Eye (tissue), 1 donor: ENCODE measurements at regions not wholly inside any gene's neighbourhood (a gene's known extent, or its start where the extent isn't known, plus 50 kb on each side); places are given as distances from the start of the nearest gene placed in this dataset.
"Not testable (repeated sequence)": the region's sequence is repeated elsewhere in the genome, so short reads cannot be mapped to it uniquely, and the experiment has no call there.

ENCODE experiments used
- DNase-seq: peaks from one replicate; pipeline ENCODE4 v3.0.0-alpha.2; 2015

GRCh38 chr1:79974659-79975058, 968.1 kb upstream of the ADGRL4 start:
- no peak for DNase-seq

DNA sequence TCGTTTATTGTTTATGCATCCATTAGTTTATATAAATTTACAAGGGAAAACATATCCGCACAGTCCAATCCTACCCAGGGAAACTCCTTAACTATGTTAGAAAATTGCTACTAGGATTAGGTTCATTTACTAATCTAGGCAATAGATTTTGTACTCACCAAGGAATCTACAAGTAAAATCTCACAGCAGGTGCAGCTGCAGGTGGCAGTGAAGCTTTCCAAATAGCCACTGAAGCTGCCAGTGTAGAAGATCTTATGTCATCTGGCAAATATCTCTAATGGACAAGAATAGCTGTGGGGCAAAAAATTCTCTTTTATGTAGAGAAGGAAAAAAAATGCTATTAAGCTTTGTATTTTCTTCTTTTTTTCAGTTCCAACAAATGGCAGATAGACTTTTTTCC, 963.4 kb upstream of the ADGRL4 start:
- no peak for DNase-seq

- DNase-seq = no peak
Measured at GRCh38 chr1:79966438-79966837, 959.9 kb upstream of the ADGRL4 start.

DNA sequence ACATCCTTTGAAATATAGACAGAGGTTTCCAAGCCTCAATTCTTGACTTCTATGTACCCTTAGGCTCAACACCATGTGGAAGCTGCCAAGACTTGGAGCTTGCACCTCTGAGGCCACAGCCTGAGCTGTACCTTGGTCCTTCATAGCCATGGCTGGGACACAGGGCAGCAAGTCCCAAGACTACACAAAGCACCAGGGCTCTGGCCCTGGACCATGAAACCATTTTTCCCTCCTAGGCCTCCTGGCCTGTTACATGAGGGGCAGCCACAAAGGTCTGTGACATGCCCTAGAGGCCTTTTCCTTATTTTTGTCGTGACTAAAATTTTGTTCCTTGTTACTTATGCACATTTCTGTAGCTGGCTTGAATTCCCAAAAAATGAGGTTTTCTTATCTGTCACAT, 953.1 kb upstream of the ADGRL4 start:
- DNase-seq = no peak

- DNase-seq = no peak
Measured at GRCh38 chr1:79955966-79956365, 949.4 kb upstream of the ADGRL4 start.

DNA sequence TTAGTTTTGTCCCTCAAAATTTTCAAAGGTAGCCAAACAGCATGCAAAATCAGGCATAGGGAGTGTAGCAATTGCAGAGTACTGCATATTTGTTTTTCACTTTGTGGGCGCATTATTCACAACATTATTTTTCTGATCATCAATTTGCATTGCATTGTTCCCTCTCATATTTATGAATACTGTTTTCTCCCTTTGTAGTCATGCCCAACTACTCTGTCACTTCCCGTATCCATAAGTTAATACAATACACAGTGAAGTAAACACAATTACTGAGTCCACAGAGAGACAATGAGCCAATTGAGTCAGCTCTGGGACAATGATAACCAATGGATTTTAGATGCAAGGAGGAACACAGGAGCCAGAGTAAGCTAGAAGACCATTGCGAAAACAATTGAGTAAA, 944.0 kb upstream of the ADGRL4 start:
- DNase-seq = no peak

GRCh38 chr1:79945391-79945790, 938.9 kb upstream of the ADGRL4 start:
- DNase-seq = no peak

- DNase-seq = no peak
Measured at GRCh38 chr1:79929356-79929755, 922.8 kb upstream of the ADGRL4 start.

DNA sequence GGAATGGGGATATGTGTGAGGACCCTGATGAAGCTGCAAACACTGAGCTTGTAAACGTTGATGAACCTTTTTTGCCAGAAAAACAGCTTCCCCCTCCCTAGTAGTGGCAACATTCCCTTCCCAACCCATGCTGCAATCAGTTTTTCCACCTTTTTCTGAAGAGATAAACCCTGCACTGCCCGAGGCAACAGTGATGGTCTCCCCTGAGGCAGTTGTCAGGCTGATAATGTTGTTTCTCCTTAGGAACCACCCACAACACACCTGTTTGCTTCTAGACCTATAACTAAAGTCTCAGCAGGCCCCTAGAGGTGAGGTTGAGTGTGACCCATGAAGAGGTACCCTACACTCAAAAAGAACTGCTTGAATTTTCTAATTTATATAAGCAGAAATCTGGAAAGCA, 922.4 kb upstream of the ADGRL4 start:
- DNase-seq = no peak

- no peak for DNase-seq
Measured at GRCh38 chr1:79920960-79921669, 914.6 kb upstream of the ADGRL4 start.

DNA sequence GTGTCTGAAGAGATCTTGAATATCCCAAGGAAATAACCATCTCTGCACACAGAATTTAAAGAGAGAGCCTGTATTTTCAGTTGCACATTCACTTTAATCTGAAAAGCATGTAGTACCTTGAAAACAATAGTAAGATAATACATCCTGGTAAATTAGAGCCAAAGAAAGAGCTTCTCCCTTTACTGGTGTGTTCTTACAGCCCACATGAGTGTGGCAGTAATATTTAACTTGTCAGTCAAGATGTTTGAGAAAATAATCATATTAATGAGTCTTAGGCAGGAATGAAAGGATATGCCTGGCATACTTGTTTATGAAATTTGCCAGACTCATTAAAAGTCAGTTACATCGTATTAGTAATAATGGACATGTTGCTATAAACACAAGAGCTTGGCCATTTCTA, 908.4 kb upstream of the ADGRL4 start:
- DNase-seq = peak; percentile 59

DNA sequence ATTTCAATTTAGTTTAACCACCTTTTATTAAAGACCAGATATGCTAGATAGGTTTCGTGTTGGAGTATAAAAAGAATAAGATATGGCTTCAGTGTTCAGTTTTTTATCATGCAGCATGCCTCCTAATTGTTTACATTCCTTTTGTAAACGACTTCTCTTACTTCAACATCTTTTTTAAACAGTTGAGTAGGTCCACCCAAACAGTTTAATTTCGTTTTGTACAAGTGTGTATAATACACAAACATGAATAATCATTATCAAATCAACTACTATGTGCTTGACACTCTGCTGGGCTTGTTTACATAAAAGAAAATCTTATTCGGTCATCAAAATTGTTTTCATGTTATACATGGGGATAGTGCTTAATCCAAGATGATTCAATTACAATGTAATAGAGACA, 906.3 kb upstream of the ADGRL4 start:
- DNase-seq = no peak

- DNase-seq = no peak
Measured at GRCh38 chr1:79903321-79903720, 896.8 kb upstream of the ADGRL4 start.

- no peak for DNase-seq
Measured at GRCh38 chr1:79902418-79902817, 895.9 kb upstream of the ADGRL4 start.

DNA sequence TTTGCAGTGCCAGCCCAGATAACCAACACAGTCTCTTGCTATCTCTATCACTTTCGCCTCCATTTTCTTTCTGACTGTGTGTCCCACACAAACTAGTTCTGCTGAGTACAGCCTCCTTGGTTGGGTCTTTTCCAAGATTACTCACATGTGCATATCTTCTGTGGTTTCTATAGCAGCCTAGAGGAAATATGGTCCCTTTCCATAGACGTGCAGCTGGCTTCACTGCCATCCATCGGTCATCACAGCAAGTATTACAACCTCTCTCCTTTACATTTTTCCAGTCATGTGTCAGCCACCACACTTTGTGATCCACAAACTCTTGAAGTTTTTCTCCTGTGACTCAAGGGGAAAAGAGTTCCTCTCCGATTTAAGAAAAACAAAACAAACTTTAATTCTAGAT, 893.4 kb upstream of the ADGRL4 start:
- DNase-seq = peak; percentile 7

- peak; percentile 54 for DNase-seq
Measured at GRCh38 chr1:79896140-79896539, 889.6 kb upstream of the ADGRL4 start.

GRCh38 chr1:79895573-79895972, 889.0 kb upstream of the ADGRL4 start:
- peak; percentile 13 for DNase-seq

- DNase-seq = not testable (repeated sequence)
Measured at GRCh38 chr1:79894129-79894528, 887.6 kb upstream of the ADGRL4 start.

GRCh38 chr1:79887059-79887458, 880.5 kb upstream of the ADGRL4 start:
- DNase-seq = no peak

GRCh38 chr1:79885101-79885500, 878.6 kb upstream of the ADGRL4 start:
- DNase-seq = no peak

DNA sequence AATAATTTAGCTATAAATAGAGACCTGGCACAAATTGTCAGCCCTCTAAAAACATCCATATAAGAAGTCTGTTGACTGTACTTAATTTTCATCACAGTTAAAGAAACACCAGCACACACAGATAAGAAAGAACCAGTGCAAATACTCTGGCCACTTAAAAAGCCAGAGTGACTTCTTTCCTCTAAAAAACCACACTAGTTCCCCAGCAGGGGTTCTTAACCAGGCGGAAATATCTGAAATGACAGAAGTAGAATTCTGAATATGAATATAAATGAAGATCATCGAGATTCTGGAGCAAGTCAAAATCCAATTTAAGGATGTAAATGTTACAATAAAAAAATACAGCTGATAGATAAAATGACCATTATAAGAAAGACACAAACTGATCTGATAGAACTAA, 870.6 kb upstream of the ADGRL4 start:
- no peak for DNase-seq

- no peak for DNase-seq
Measured at GRCh38 chr1:79875187-79875586, 868.7 kb upstream of the ADGRL4 start.

- DNase-seq = no peak
Measured at GRCh38 chr1:79874289-79874688, 867.8 kb upstream of the ADGRL4 start.

DNA sequence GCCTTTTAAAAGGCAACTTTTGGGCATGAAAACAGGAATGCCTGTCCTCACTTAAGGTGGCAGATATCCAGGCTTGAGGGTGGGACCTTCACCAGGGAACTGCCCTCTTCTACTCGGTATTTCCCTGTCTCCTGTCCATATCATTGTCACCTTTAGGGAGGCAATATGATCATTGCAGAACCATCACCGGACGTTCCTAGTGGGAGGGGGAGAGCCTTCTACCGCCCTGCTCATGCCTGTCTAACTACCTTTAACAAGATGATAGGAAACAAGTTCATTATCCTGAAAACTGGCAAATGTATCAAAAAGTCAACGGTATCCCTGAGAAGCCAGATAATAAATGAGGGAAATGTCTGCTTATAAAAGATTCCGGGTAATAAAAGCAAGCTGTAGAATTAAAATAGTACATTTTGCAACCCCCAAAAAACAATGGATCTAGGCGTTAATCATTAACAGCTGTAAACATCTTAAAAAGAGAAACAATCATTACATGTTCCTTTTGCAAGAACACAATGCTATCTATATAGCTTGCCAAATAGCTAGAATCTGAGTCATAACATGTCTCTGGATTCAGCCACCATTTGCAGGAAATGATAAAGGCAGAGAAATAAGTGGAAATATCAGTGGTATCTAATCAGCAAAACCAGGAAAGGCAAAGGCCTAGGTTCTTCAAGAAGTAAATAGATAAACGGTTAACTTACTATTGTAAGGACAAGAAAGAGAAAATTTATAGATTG, 852.9 kb upstream of the ADGRL4 start:
- DNase-seq = no peak

DNA sequence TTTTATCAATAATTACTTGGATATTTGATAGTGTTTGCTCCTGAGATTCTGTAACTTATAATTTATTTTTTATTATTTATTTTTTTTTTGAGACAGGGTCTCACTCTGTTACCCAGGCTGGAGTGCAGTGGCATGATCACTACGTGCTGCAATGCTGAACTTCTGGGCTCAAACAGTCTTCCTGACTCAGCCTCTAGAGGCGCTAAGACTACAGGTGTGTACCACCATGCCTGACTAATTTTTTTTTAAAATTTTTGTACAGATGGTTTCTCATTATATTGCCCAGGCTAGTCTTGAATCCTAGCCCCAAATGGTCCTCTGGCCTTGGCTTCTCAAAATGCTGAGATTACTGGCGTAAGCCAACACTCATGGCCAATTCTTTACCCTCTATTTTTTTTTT, 845.5 kb upstream of the ADGRL4 start:
- no peak for DNase-seq
